ENCODE measurements at regions not wholly inside any gene's neighbourhood (a gene's known extent, or its start where the extent isn't known, plus 50 kb on each side); places are given as distances from the start of the nearest gene placed in this dataset.

GRCh38 chr11:109783014-109783413, 310.2 kb upstream of the ZC3H12C start:
- H3K4me3 Mint-ChIP-seq (ENCODE audit: low read depth): no peak overlapping the region
- no peak for DNase-seq (ENCODE audit: low spot score, unreplicated experiment)
- H3K27me3 Mint-ChIP-seq: no peaks in the 10 kb centered on the region
- no peak overlapping the region for H3K27ac Mint-ChIP-seq
- peaks cover 8% of the 10 kb centered on the region for H3K4me1 Mint-ChIP-seq (ENCODE audit: low read depth)
- no peaks in the 10 kb centered on the region for H3K9me3 Mint-ChIP-seq (ENCODE audit: low read depth)
- TF ChIP-seq CTCF (IDR thresholded peaks at IDR 0.05; ENCODE audit: unreplicated experiment): no peak
- no peaks in the 10 kb centered on the region for H3K36me3 Mint-ChIP-seq (ENCODE audit: insufficient read depth)

- no peaks in the 10 kb centered on the region for H3K9me3 Mint-ChIP-seq (ENCODE audit: low read depth)
- no peak overlapping the region for H3K27ac Mint-ChIP-seq
- H3K27me3 Mint-ChIP-seq: peaks cover under 1% of the 10 kb centered on the region
- DNase-seq (ENCODE audit: low spot score, unreplicated experiment): no peak
- H3K36me3 Mint-ChIP-seq (ENCODE audit: insufficient read depth): no peaks in the 10 kb centered on the region
- no peak overlapping the region for H3K4me3 Mint-ChIP-seq (ENCODE audit: low read depth)
- TF ChIP-seq CTCF (IDR thresholded peaks at IDR 0.05; ENCODE audit: unreplicated experiment): no peak
- H3K4me1 Mint-ChIP-seq (ENCODE audit: low read depth): peaks cover 12% of the 10 kb centered on the region
Observed at GRCh38 chr11:109783840-109784239, 309.4 kb upstream of the ZC3H12C start.

DNA sequence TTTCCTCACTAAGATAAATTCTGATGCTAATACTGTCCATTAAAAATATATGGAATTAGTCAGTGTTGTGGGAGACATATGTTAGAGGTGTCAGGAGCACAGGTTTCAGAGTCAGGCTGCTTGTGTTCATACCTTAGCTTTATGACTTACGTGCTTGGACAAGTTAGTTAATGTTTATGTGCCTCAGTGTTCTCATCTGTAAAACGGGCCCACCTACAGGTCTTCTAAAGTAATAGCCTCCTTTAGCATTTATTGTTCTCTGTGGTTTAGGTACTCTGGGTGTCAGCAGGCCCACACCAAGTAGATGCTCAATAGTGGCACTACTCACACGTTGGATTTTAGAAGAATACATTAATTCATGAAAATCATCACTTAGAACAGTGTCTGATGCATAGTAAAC, 308.7 kb upstream of the ZC3H12C start:
- Mint-ChIP-seq H3K27ac (no peak overlapping the region), H3K4me1 (ENCODE audit: low read depth) (peaks cover 13% of the 10 kb centered on the region)
- no peak for DNase-seq (ENCODE audit: low spot score, unreplicated experiment)

GRCh38 chr11:109785198-109785597, 308.0 kb upstream of the ZC3H12C start:
- Mint-ChIP-seq H3K27ac (no peak overlapping the region), H3K4me3 (ENCODE audit: low read depth) (no peak overlapping the region), H3K4me1 (ENCODE audit: low read depth) (peaks cover 13% of the 10 kb centered on the region), H3K36me3 (ENCODE audit: insufficient read depth) (no peaks in the 10 kb centered on the region), H3K27me3 (peaks cover 5% of the 10 kb centered on the region), H3K9me3 (ENCODE audit: low read depth) (no peaks in the 10 kb centered on the region)
- no peak for TF ChIP-seq CTCF (IDR thresholded peaks at IDR 0.05; ENCODE audit: unreplicated experiment)
- no peak for DNase-seq (ENCODE audit: low spot score, unreplicated experiment)

More for the DNA sequence above, 308.7 kb upstream of the ZC3H12C start:
- Mint-ChIP-seq H3K36me3 (ENCODE audit: insufficient read depth) (no peaks in the 10 kb centered on the region), H3K27me3 (peaks cover 5% of the 10 kb centered on the region), H3K9me3 (ENCODE audit: low read depth) (no peaks in the 10 kb centered on the region), H3K4me3 (ENCODE audit: low read depth) (no peak overlapping the region)
- TF ChIP-seq CTCF (IDR thresholded peaks at IDR 0.05; ENCODE audit: unreplicated experiment): no peak

DNA sequence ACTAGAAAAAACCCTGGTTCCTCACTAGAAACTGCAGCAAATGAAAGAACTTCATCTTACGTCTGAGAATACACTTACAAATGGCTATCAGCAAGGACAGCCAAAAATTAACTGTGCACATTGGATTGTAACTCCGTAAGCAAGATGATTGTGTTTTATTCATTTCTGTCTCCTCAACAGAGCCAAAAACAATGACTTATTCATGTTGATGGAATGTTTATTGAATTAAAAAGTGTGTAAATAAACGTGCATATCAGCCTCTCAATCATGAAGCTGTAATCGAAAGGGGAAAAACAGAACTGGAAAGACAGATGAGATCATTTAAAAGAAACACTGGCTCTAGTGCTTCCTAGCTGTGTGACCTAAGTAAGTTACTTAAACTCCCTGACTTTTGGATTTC, 307.5 kb upstream of the ZC3H12C start:
- peaks cover 13% of the 10 kb centered on the region for H3K4me1 Mint-ChIP-seq (ENCODE audit: low read depth)
- H3K9me3 Mint-ChIP-seq (ENCODE audit: low read depth): no peaks in the 10 kb centered on the region
- no peak for DNase-seq (ENCODE audit: low spot score, unreplicated experiment)
- TF ChIP-seq CTCF (IDR thresholded peaks at IDR 0.05; ENCODE audit: unreplicated experiment): no peak
- no peak overlapping the region for H3K4me3 Mint-ChIP-seq (ENCODE audit: low read depth)
- no peaks in the 10 kb centered on the region for H3K36me3 Mint-ChIP-seq (ENCODE audit: insufficient read depth)
- peaks cover 5% of the 10 kb centered on the region for H3K27me3 Mint-ChIP-seq
- no peak overlapping the region for H3K27ac Mint-ChIP-seq
